ENCODE measurements at regions not wholly inside any gene's neighbourhood (a gene's known extent, or its start where the extent isn't known, plus 50 kb on each side); places are given as distances from the start of the nearest gene placed in this dataset.

DNA sequence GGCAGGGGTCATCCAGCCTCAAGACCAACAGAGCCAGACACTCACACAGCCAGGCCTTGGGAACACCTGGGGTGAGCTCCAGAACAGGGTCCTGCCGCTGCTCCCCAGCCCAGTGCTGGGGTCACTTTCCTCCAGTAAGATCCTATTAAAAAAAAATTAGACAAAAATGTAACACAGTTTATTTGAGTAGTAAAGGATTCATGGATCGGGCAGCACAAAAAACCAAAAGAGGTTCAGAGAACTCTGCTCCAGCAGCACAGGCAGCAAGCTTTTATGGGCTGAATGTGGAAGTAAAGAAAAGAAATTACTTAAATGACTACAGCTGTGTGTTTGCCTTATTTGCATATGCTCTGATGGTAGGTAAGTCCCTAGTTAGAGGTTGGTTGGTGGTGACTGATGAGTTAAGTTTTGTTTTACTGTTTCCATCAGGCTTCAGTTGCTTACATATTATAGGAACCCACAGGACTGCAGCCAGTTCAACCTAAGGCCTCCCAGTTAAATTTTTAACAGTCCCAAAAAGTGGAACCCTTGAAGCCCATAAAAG is 80.5 kb upstream of the FGFR2 start:
- H3K36me3 ChIP-seq (replicated peaks; ENCODE audit: low read depth, low read length), result no peaks in the 10 kb centered on the region
- H3K9me3 ChIP-seq (ENCODE audit: insufficient read depth, low read length), result no peaks in the 10 kb centered on the region
- no peak overlapping the region for H3K4me3 ChIP-seq (ENCODE audit: low read length)
- no peaks in the 10 kb centered on the region for H4K20me1 ChIP-seq (ENCODE audit: insufficient read depth, low read length)
- no peaks in the 10 kb centered on the region for H3K79me2 ChIP-seq (ENCODE audit: low read length)
- TF ChIP-seq, protein P1, sequence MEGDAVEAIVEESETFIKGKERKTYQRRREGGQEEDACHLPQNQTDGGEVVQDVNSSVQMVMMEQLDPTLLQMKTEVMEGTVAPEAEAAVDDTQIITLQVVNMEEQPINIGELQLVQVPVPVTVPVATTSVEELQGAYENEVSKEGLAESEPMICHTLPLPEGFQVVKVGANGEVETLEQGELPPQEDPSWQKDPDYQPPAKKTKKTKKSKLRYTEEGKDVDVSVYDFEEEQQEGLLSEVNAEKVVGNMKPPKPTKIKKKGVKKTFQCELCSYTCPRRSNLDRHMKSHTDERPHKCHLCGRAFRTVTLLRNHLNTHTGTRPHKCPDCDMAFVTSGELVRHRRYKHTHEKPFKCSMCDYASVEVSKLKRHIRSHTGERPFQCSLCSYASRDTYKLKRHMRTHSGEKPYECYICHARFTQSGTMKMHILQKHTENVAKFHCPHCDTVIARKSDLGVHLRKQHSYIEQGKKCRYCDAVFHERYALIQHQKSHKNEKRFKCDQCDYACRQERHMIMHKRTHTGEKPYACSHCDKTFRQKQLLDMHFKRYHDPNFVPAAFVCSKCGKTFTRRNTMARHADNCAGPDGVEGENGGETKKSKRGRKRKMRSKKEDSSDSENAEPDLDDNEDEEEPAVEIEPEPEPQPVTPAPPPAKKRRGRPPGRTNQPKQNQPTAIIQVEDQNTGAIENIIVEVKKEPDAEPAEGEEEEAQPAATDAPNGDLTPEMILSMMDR (IDR thresholded peaks at IDR 0.05; ENCODE audit: low read depth, low read length), result no peak
- TF ChIP-seq EZH2phosphoT487 (IDR thresholded peaks at IDR 0.05; ENCODE audit: low read depth), result no peak
- H3K27ac ChIP-seq (ENCODE audit: low read length), result no peak overlapping the region
- no peaks in the 10 kb centered on the region for H3K27me3 ChIP-seq (ENCODE audit: low read depth, low read length)
- no peak overlapping the region for H3K4me2 ChIP-seq (ENCODE audit: low read length)
- H2AFZ ChIP-seq (ENCODE audit: low read depth, low read length), result no peak overlapping the region
- H3K9ac ChIP-seq (ENCODE audit: low read length), result no peak overlapping the region
- no peaks in the 10 kb centered on the region for H3K4me1 ChIP-seq (ENCODE audit: low read length)

DNA sequence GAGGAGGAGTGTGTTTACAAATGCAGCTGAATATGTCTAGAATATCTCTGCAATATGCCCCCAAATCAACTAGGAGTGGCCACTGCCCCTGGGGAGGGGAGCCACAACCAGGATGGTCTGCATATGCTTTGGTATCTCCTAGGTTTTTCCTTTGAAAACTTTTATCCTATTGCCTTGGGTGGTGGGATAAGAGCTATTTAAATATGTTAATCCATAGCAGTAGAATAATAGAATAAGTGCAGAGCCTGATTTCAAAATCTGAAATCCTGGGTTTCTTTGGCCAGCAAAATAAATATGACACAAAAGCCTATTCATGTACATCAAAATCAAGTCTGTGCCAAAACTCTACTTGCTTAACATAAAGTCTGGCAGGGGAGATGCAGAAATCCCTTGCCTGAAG is 79.6 kb upstream of the FGFR2 start:
- H3K9me3 ChIP-seq (ENCODE audit: insufficient read depth, low read length), result no peaks in the 10 kb centered on the region
- no peak overlapping the region for H3K4me2 ChIP-seq (ENCODE audit: low read length)
- H3K9ac ChIP-seq (ENCODE audit: low read length), result no peak overlapping the region
- no peaks in the 10 kb centered on the region for H3K27me3 ChIP-seq (ENCODE audit: low read depth, low read length)
- H3K4me3 ChIP-seq (ENCODE audit: low read length), result no peak overlapping the region
- H3K27ac ChIP-seq (ENCODE audit: low read length), result no peak overlapping the region
- H4K20me1 ChIP-seq (ENCODE audit: insufficient read depth, low read length), result no peaks in the 10 kb centered on the region
- H3K79me2 ChIP-seq (ENCODE audit: low read length), result no peaks in the 10 kb centered on the region
- H3K36me3 ChIP-seq (replicated peaks; ENCODE audit: low read depth, low read length), result no peaks in the 10 kb centered on the region
- TF ChIP-seq, protein P1 (IDR thresholded peaks at IDR 0.05; ENCODE audit: low read depth, low read length), result no peak
- no peak for TF ChIP-seq EZH2phosphoT487 (IDR thresholded peaks at IDR 0.05; ENCODE audit: low read depth)
- no peak overlapping the region for H2AFZ ChIP-seq (ENCODE audit: low read depth, low read length)
- H3K4me1 ChIP-seq (ENCODE audit: low read length), result no peaks in the 10 kb centered on the region

DNA sequence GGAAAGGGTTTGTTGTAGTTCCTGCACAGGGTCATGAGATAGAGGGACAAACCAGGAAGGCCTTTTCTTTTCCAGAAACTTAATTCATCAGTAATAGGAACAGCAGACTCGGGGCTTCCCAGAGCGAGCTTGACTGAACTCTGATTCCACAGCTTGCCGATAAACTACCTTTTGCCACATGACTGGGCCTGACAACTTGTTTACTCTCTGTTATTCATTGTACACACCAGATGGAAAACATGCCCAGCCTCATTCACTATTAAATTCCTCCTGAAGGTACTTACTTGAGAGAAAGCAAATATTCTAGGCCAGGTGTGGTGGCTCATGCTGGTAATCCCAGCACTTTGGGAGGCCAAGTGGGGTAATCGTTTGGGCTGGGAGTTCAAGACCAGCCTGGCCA is 77.1 kb upstream of the FGFR2 start:
- TF ChIP-seq EZH2phosphoT487 (IDR thresholded peaks at IDR 0.05; ENCODE audit: low read depth), result no peak

DNA sequence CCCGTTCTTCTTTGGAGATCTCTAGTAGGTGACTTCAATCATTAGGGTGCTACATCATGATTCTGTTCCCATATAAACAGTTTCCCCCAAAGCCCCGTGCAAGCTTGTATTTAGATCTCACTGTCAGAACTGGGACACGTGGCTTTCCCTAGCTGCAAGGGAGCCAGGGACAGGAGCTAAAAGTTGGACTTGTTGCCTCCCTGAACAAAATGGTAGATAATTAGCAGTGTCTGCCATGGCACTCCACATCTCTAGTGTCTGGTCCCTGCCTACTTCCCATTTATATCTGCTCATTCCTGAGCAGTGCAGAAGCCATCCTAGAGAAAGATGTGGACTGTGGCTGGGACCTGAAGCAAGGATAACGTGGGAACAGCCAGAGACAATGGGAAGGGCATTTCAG is 76.6 kb upstream of the FGFR2 start:
- no peak overlapping the region for H2AFZ ChIP-seq (ENCODE audit: low read depth, low read length)
- no peak overlapping the region for H3K4me2 ChIP-seq (ENCODE audit: low read length)
- no peaks in the 10 kb centered on the region for H3K36me3 ChIP-seq (replicated peaks; ENCODE audit: low read depth, low read length)
- no peak overlapping the region for H3K9ac ChIP-seq (ENCODE audit: low read length)
- no peaks in the 10 kb centered on the region for H3K9me3 ChIP-seq (ENCODE audit: insufficient read depth, low read length)
- H3K4me1 ChIP-seq (ENCODE audit: low read length), result no peaks in the 10 kb centered on the region
- H3K4me3 ChIP-seq (ENCODE audit: low read length), result no peak overlapping the region
- H3K27ac ChIP-seq (ENCODE audit: low read length), result no peak overlapping the region
- no peaks in the 10 kb centered on the region for H4K20me1 ChIP-seq (ENCODE audit: insufficient read depth, low read length)
- no peaks in the 10 kb centered on the region for H3K27me3 ChIP-seq (ENCODE audit: low read depth, low read length)
- no peaks in the 10 kb centered on the region for H3K79me2 ChIP-seq (ENCODE audit: low read length)
- TF ChIP-seq, protein P1 (IDR thresholded peaks at IDR 0.05; ENCODE audit: low read depth, low read length), result no peak
- TF ChIP-seq EZH2phosphoT487 (IDR thresholded peaks at IDR 0.05; ENCODE audit: low read depth), result no peak

More for the DNA sequence above, 77.1 kb upstream of the FGFR2 start:
- Histone ChIP-seq H3K4me1 (ENCODE audit: low read length) (no peaks in the 10 kb centered on the region), H4K20me1 (ENCODE audit: insufficient read depth, low read length) (no peaks in the 10 kb centered on the region), H3K36me3 (replicated peaks; ENCODE audit: low read depth, low read length) (no peaks in the 10 kb centered on the region), H3K9ac (ENCODE audit: low read length) (no peak overlapping the region), H3K4me2 (ENCODE audit: low read length) (no peak overlapping the region), H3K27ac (ENCODE audit: low read length) (no peak overlapping the region), H3K27me3 (ENCODE audit: low read depth, low read length) (no peaks in the 10 kb centered on the region), H2AFZ (ENCODE audit: low read depth, low read length) (no peak overlapping the region), H3K4me3 (ENCODE audit: low read length) (no peak overlapping the region), H3K9me3 (ENCODE audit: insufficient read depth, low read length) (no peaks in the 10 kb centered on the region), H3K79me2 (ENCODE audit: low read length) (no peaks in the 10 kb centered on the region)

Measured in OCI-LY3 (cell line).